Bronchial epithelial cell (primary cell): ENCODE measurements at regions not wholly inside any gene's neighbourhood (a gene's known extent, or its start where the extent isn't known, plus 50 kb on each side); places are given as distances from the start of the nearest gene placed in this dataset.

Experiments used
- DNase-seq: peaks from one replicate; pipeline ENCODE4 v3.0.0-alpha.2; 2010; ENCODE audit warnings: low read depth
- FAIRE-seq: peaks from 2 replicates; lab custom pipeline; 2011; peaks lifted over from hg19 to GRCh38; lab: Jason Lieb, UNC
- H3K27me3 ChIP-seq: 2 replicates; pipeline ENCODE4 v1.5.1; 2011; ENCODE audit warnings: low read length; ENCODE audit not compliant: control insufficient read depth, insufficient read depth
- H3K36me3 ChIP-seq: 2 replicates; pipeline ENCODE4 v1.5.1; 2011; ENCODE audit warnings: low read length; ENCODE audit not compliant: control insufficient read depth, insufficient read depth
- H3K4me3 ChIP-seq: 2 replicates; pipeline ENCODE4 v1.5.1; 2011; ENCODE audit warnings: mild to moderate bottlenecking, low read depth, low read length, control low read depth
- TF ChIP-seq, protein P1 (sequence below): IDR thresholded peaks from 2 replicates; pipeline ENCODE4 v1.5.1; 2011; ENCODE audit warnings: mild to moderate bottlenecking, moderate library complexity, low read length, control low read depth, inconsistent platforms; ENCODE audit not compliant: insufficient read depth, severe bottlenecking

DNA sequence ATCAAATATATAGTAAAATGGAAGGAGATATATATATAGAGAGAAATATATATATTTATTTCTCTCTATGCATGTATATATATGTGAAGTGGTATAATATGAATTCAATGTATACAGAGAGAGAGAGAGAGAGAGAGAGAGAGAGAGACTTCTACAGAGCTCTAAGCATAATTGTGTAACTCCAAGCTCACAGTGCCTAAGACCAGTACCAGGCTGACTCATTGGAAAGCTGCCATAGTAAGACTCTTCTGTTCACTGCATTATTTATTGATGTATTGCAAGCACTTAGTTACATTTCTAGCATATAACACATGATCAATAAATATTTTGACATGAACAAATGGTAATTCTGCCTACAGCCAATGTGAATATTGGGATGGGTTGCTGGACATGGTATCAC is 1734.7 kb downstream of the SLITRK1 start:
- TF ChIP-seq, protein P1, sequence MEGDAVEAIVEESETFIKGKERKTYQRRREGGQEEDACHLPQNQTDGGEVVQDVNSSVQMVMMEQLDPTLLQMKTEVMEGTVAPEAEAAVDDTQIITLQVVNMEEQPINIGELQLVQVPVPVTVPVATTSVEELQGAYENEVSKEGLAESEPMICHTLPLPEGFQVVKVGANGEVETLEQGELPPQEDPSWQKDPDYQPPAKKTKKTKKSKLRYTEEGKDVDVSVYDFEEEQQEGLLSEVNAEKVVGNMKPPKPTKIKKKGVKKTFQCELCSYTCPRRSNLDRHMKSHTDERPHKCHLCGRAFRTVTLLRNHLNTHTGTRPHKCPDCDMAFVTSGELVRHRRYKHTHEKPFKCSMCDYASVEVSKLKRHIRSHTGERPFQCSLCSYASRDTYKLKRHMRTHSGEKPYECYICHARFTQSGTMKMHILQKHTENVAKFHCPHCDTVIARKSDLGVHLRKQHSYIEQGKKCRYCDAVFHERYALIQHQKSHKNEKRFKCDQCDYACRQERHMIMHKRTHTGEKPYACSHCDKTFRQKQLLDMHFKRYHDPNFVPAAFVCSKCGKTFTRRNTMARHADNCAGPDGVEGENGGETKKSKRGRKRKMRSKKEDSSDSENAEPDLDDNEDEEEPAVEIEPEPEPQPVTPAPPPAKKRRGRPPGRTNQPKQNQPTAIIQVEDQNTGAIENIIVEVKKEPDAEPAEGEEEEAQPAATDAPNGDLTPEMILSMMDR: no peak
- FAIRE-seq: no peak
- Histone ChIP-seq H3K36me3 (no peaks in the 10 kb centered on the region), H3K4me3 (no peak overlapping the region), H3K27me3 (no peaks in the 10 kb centered on the region)
- DNase-seq: peak; percentile 8

DNA sequence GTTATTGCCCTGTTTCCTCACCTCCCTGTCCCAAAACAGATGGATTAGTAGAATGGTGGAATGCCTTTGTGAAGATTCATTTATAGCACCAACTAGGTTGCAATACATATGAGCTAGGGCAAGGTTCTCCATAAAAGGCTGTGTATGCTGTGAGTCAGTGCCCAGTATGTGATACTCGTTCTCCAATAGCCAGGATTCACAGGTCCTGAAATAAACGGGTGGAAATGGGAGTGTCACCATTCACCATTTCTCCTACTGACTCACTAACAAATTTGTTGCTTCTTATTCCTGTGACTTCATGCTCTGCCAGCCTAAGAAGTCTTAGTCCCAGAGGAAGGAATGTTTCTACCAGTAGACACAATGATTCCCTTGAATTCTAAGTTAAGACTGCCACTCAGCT is 1745.4 kb downstream of the SLITRK1 start:
- FAIRE-seq (no peak), DNase-seq (peak; percentile 5)
- Histone ChIP-seq H3K4me3 (no peak overlapping the region), H3K27me3 (no peaks in the 10 kb centered on the region), H3K36me3 (no peaks in the 10 kb centered on the region)
- TF ChIP-seq, protein P1: no peak

GRCh38 chr13:82129281-82129680 is 1753.0 kb downstream of the SLITRK1 start:
- Histone ChIP-seq H3K36me3 (no peaks in the 10 kb centered on the region), H3K4me3 (no peak overlapping the region), H3K27me3 (no peaks in the 10 kb centered on the region)
- DNase-seq (no peak), FAIRE-seq (no peak)
- TF ChIP-seq, protein P1: no peak

GRCh38 chr13:82118589-82118988 is 1763.7 kb downstream of the SLITRK1 start:
- DNase-seq: no peak

DNA sequence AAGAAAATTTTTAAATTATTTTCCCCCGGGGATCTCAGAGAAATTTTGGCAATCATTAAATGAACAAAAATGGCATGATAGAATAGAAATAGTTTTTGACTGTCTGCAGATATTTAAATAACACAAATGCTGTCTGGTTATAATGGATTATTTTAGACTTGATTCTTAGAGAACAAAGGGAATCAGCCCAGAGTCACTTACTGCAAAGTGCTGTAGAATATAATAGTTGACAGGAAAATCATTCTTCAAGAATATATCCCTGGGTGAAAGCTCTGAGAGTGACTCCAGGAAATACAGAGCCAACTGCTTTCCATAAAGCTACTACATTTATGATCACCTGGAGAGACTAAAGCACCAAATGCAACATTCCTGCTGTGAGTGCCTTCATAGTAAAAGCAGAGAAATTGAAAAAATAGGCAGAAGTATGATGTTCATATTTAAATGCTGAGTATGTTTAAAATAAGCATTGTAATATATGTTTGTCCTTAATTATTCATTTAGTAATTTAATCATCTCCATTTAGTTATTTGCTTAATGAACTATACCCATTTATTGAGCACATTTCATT is 1765.8 kb downstream of the SLITRK1 start:
- TF ChIP-seq, protein P1: no peak
- no peaks in the 10 kb centered on the region for H3K36me3 ChIP-seq
- no peak overlapping the region for H3K4me3 ChIP-seq
- H3K27me3 ChIP-seq: no peaks in the 10 kb centered on the region
- FAIRE-seq (no peak), DNase-seq (no peak)

More at GRCh38 chr13:82118589-82118988, 1763.7 kb downstream of the SLITRK1 start:
- FAIRE-seq: no peak
- Histone ChIP-seq H3K4me3 (no peak overlapping the region), H3K27me3 (no peaks in the 10 kb centered on the region), H3K36me3 (no peaks in the 10 kb centered on the region)
- TF ChIP-seq, protein P1: no peak

- no peak overlapping the region for H3K4me3 ChIP-seq
These were observed 1766.9 kb downstream of the SLITRK1 start for GRCh38 chr13:82115391-82115790.

More at GRCh38 chr13:82115391-82115790, 1766.9 kb downstream of the SLITRK1 start:
- Histone ChIP-seq H3K36me3 (no peaks in the 10 kb centered on the region), H3K27me3 (no peaks in the 10 kb centered on the region)
- FAIRE-seq (no peak), DNase-seq (no peak)
- TF ChIP-seq, protein P1: no peak
